Smooth muscle cell (in vitro differentiated cells): ENCODE measurements at regions not wholly inside any gene's neighbourhood (a gene's known extent, or its start where the extent isn't known, plus 50 kb on each side); places are given as distances from the start of the nearest gene placed in this dataset. TPM values are rescaled to one million over a fixed set of nuclear protein-coding genes. Genes with fewer than 3 reads are reported as not detected.

ENCODE experiments used
- DNase-seq: peaks from one replicate; lab custom pipeline; 2025; ENCODE audit not compliant: unreplicated experiment; lab: John Stamatoyannopoulos, UW
- H2AFZ ChIP-seq: fragments of 200-600 bp; sonication (generic); 2 replicates; pipeline ENCODE4 v1.6.0; 2016; ENCODE audit warnings: antibody characterized with exemption, low read depth, mild to moderate bottlenecking
- H3F3A ChIP-seq: fragments of 200-600 bp; sonication (generic); 2 replicates; pipeline ENCODE4 v1.6.0; 2017; ENCODE audit warnings: antibody characterized with exemption, low read depth
- H3K27ac ChIP-seq: fragments of 200-600 bp; sonication (generic); 2 replicates; pipeline ENCODE4 v1.5.1; 2016; ENCODE audit warnings: low read depth, mild to moderate bottlenecking
- H3K27me3 ChIP-seq: fragments of 200-600 bp; sonication (generic); 2 replicates; pipeline ENCODE4 v1.6.1; 2016; ENCODE audit warnings: low read depth, mild to moderate bottlenecking
- H3K36me3 ChIP-seq: fragments of 200-600 bp; sonication (generic); 2 replicates; pipeline ENCODE4 v1.5.1; 2016; ENCODE audit warnings: low read depth
- H3K4me1 ChIP-seq: fragments of 200-600 bp; sonication (generic); 2 replicates; pipeline ENCODE4 v1.5.1; 2016; ENCODE audit warnings: low read depth
- H3K4me2 ChIP-seq: fragments of 200-600 bp; sonication (generic); 2 replicates; pipeline ENCODE4 v1.6.0; 2016; ENCODE audit warnings: mild to moderate bottlenecking
- H3K4me3 ChIP-seq: fragments of 200-600 bp; sonication (generic); 2 replicates; pipeline ENCODE4 v1.5.1; 2016; ENCODE audit warnings: mild to moderate bottlenecking
- H3K79me2 ChIP-seq: fragments of 200-600 bp; sonication (generic); 2 replicates; pipeline ENCODE4 v1.6.0; 2016; ENCODE audit warnings: low read depth, mild to moderate bottlenecking
- H3K9ac ChIP-seq: fragments of 200-600 bp; sonication (generic); 2 replicates; pipeline ENCODE4 v1.6.0; 2016; ENCODE audit warnings: low read depth
- H3K9me3 ChIP-seq: fragments of 200-600 bp; sonication (generic); replicated peaks from 2 replicates; pipeline ENCODE4 v1.5.1; 2016; ENCODE audit warnings: low read depth
- H4K20me1 ChIP-seq: fragments of 200-600 bp; sonication (generic); 2 replicates; pipeline ENCODE4 v1.6.0; 2016; ENCODE audit warnings: low read depth
- CTCF ChIP-seq: fragments of 200-600 bp; sonication (generic); IDR thresholded peaks from 2 replicates; pipeline ENCODE4 v1.5.1; 2017; ENCODE audit warnings: borderline replicate concordance, mild to moderate bottlenecking, antibody characterized with exemption; ENCODE audit not compliant: insufficient read depth, poor library complexity, severe bottlenecking
- WGBS: methylation state at CpG from one replicate; pipeline ENCODE4 v1.1.7; 2016; ENCODE audit warnings: low lambda C conversion rate; 5-methylcytosine and 5-hydroxymethylcytosine counted together
- small RNA-seq: library from RNA; depleted of rRNA; stranded (forward); fragments of <200 nt; gene quantifications from one replicate; pipeline ENCODE3, GENCODE V24; 2014

- 97% methylated on average over 9 of the region's 9 CpGs for WGBS
- no peaks in the 10 kb centered on the region for H4K20me1 ChIP-seq
- H3K4me2 ChIP-seq, result no peak overlapping the region
- H3K9me3 ChIP-seq, result no peaks in the 10 kb centered on the region
- H3K4me1 ChIP-seq, result peaks cover 4% of the 10 kb centered on the region
- peaks cover 11% of the 10 kb centered on the region for H3F3A ChIP-seq
- H3K9ac ChIP-seq, result no peak overlapping the region
- H3K36me3 ChIP-seq, result no peaks in the 10 kb centered on the region
- H3K27me3 ChIP-seq, result no peaks in the 10 kb centered on the region
- no peak overlapping the region for H2AFZ ChIP-seq
- no peak for DNase-seq
- no peak for TF ChIP-seq CTCF
- H3K27ac ChIP-seq, result no peak overlapping the region
- H3K79me2 ChIP-seq, result no peaks in the 10 kb centered on the region
- H3K4me3 ChIP-seq, result no peak overlapping the region
Measured at GRCh38 chr9:129231759-129232158, 53.7 kb upstream of the IER5L start.

- 66% methylated on average over 22 of the region's 25 CpGs for WGBS
- no peak for TF ChIP-seq CTCF
- H3K27ac ChIP-seq, result peak overlapping the region; percentile 42
Measured at GRCh38 chr9:129231022-129231739, 53.1 kb upstream of the IER5L start.

GRCh38 chr9:129230302-129230701 is 52.2 kb upstream of the IER5L start:
- H3K9ac ChIP-seq, result no peak overlapping the region
- TF ChIP-seq CTCF, result no peak
- peaks cover 13% of the 10 kb centered on the region for H3F3A ChIP-seq
- H3K4me2 ChIP-seq, result no peak overlapping the region
- H3K4me1 ChIP-seq, result peaks cover 12% of the 10 kb centered on the region
- H3K36me3 ChIP-seq, result no peaks in the 10 kb centered on the region
- DNase-seq, result no peak
- no peaks in the 10 kb centered on the region for H3K9me3 ChIP-seq
- H3K79me2 ChIP-seq, result no peaks in the 10 kb centered on the region
- H2AFZ ChIP-seq, result no peak overlapping the region
- H3K4me3 ChIP-seq, result no peak overlapping the region
- no peaks in the 10 kb centered on the region for H3K27me3 ChIP-seq
- H4K20me1 ChIP-seq, result no peaks in the 10 kb centered on the region
- H3K27ac ChIP-seq, result peak overlapping the region; percentile 92
- 72% methylated on average over 2 of the region's 2 CpGs for WGBS

More at GRCh38 chr9:129231022-129231739, 53.1 kb upstream of the IER5L start:
- Histone ChIP-seq H3K27me3 (no peaks in the 10 kb centered on the region), H3F3A (peaks cover 11% of the 10 kb centered on the region), H4K20me1 (no peaks in the 10 kb centered on the region), H3K36me3 (no peaks in the 10 kb centered on the region), H3K4me2 (no peak overlapping the region), H3K4me1 (peaks cover 4% of the 10 kb centered on the region), H3K9me3 (no peaks in the 10 kb centered on the region), H3K4me3 (no peak overlapping the region), H2AFZ (no peak overlapping the region), H3K9ac (no peak overlapping the region), H3K79me2 (no peaks in the 10 kb centered on the region)
- DNase-seq, result no peak

Small RNA genes in the stretch of these regions (small RNA-seq; reads per million reads assigned to genes)
- not detected for gene AL353803.5
- not detected for gene RN7SL159P
